Mesenchymal stem cell (in vitro differentiated cells and primary cell): ENCODE measurements at regions not wholly inside any gene's neighbourhood (a gene's known extent, or its start where the extent isn't known, plus 50 kb on each side); places are given as distances from the start of the nearest gene placed in this dataset.

Source experiments
- DNase-seq: peaks from one replicate; pipeline ENCODE4 v3.0.0-alpha.2; 2013
- H2AFZ ChIP-seq: one replicate; pipeline ENCODE4 v1.6.1; 2013; ENCODE audit warnings: low read depth, mild to moderate bottlenecking, control low read depth, inconsistent platforms, low read length, moderate library complexity
- H2AK5ac ChIP-seq: 2 replicates; pipeline ENCODE4 v1.6.1; 2013; ENCODE audit warnings: low read length, moderate library complexity, mild to moderate bottlenecking, inconsistent platforms; ENCODE audit not compliant: severe bottlenecking
- H2BK120ac ChIP-seq: one replicate; pipeline ENCODE4 v1.6.1; 2013; ENCODE audit warnings: low read depth, mild to moderate bottlenecking, inconsistent platforms, low read length, moderate library complexity
- H2BK12ac ChIP-seq, 2 experiments: one replicate each; pipeline ENCODE4 v1.6.1; 2013; ENCODE audit warnings: inconsistent platforms in 2 of 2, low read length in 2 of 2, mild to moderate bottlenecking in 2 of 2, moderate library complexity in 2 of 2, control low read depth in 1 of 2
- H2BK15ac ChIP-seq: one replicate; pipeline ENCODE4 v1.6.1; 2013; ENCODE audit warnings: mild to moderate bottlenecking, low read depth, inconsistent platforms; ENCODE audit not compliant: poor library complexity, severe bottlenecking
- H2BK5ac ChIP-seq: 2 replicates; pipeline ENCODE4 v1.6.1; 2013; ENCODE audit warnings: low read depth, mild to moderate bottlenecking, low read length, control low read depth, inconsistent platforms; ENCODE audit not compliant: poor library complexity, severe bottlenecking
- H3K14ac ChIP-seq, 2 experiments: one replicate each; pipeline ENCODE4 v1.6.1; 2013; ENCODE audit warnings: inconsistent platforms in 2 of 2, low read length in 2 of 2, control low read depth in 1 of 2, mild to moderate bottlenecking in 1 of 2, moderate library complexity in 1 of 2
- H3K18ac ChIP-seq, 2 experiments: one replicate each; pipeline ENCODE4 v1.6.1; 2013; ENCODE audit warnings: inconsistent platforms in 2 of 2, low read length in 2 of 2, control low read depth in 1 of 2, low read depth in 1 of 2, mild to moderate bottlenecking in 1 of 2
- H3K23ac ChIP-seq, 2 experiments: one replicate each; pipeline ENCODE4 v1.6.1; 2013; ENCODE audit warnings: inconsistent platforms in 2 of 2, low read length in 2 of 2, mild to moderate bottlenecking in 2 of 2, moderate library complexity in 2 of 2, control low read depth in 1 of 2
- H3K27ac ChIP-seq: 2 replicates; pipeline ENCODE4 v1.5.1; 2013; ENCODE audit warnings: mild to moderate bottlenecking, moderate library complexity, low read length, control low read depth, inconsistent platforms; ENCODE audit not compliant: poor library complexity, severe bottlenecking
- H3K27me3 ChIP-seq, 2 experiments: 2 replicates each; pipeline versions ENCODE4 v1.6.1 to v1.7.0; 2013; ENCODE audit warnings: low read length in 2 of 2, mild to moderate bottlenecking in 2 of 2, moderate library complexity in 2 of 2, control low read depth in 1 of 2, inconsistent platforms in 1 of 2; ENCODE audit not compliant: control insufficient read depth in 1 of 2, insufficient read depth in 1 of 2
- H3K36me3 ChIP-seq, 2 experiments: 2 replicates each; pipeline versions ENCODE4 v1.6.1 to v1.7.0; 2013; ENCODE audit warnings: low read length in 2 of 2, control low read depth in 1 of 2, inconsistent platforms in 1 of 2, low read depth in 1 of 2, mild to moderate bottlenecking in 1 of 2; ENCODE audit not compliant: insufficient read depth in 2 of 2, control insufficient read depth in 1 of 2
- H3K4ac ChIP-seq, 2 experiments: one replicate each; pipeline ENCODE4 v1.6.1; 2013; ENCODE audit warnings: inconsistent platforms in 2 of 2, low read length in 2 of 2, mild to moderate bottlenecking in 2 of 2, moderate library complexity in 2 of 2, control low read depth in 1 of 2, low read depth in 1 of 2
- H3K4me1 ChIP-seq: 2 replicates; pipeline ENCODE4 v1.6.1; 2013; ENCODE audit warnings: low read depth, low read length, control low read depth; ENCODE audit not compliant: control insufficient read depth, insufficient read depth
- H3K4me2 ChIP-seq: 2 replicates; pipeline ENCODE4 v1.6.1; 2013; ENCODE audit warnings: low read length, mild to moderate bottlenecking, inconsistent platforms; ENCODE audit not compliant: poor library complexity, severe bottlenecking
- H3K4me3 ChIP-seq, 2 experiments: 2 replicates each; pipeline versions ENCODE4 v1.5.1 to v1.7.0; 2013; ENCODE audit warnings: low read length in 2 of 2, mild to moderate bottlenecking in 2 of 2, control low read depth in 1 of 2, low read depth in 1 of 2; ENCODE audit not compliant: insufficient read depth in 1 of 2
- H3K79me1 ChIP-seq: replicated peaks from 2 replicates; pipeline ENCODE4 v1.6.1; 2013; ENCODE audit warnings: mild to moderate bottlenecking, control low read depth, low read length, inconsistent platforms; ENCODE audit not compliant: poor library complexity, severe bottlenecking
- H3K9ac ChIP-seq: 2 replicates; pipeline ENCODE4 v1.7.0; 2013; ENCODE audit warnings: mild to moderate bottlenecking, low read length, moderate library complexity
- H3K9me3 ChIP-seq: 2 replicates; pipeline ENCODE4 v1.7.0; 2013; ENCODE audit warnings: mild to moderate bottlenecking, low read length; ENCODE audit not compliant: control insufficient read depth
- H4K8ac ChIP-seq: one replicate; pipeline ENCODE4 v1.6.1; 2013; ENCODE audit warnings: inconsistent platforms, mild to moderate bottlenecking, low read length, moderate library complexity
- H4K91ac ChIP-seq: one replicate; pipeline ENCODE4 v1.6.1; 2013; ENCODE audit warnings: mild to moderate bottlenecking, low read length, inconsistent platforms
- WGBS: methylation state at CpG from one replicate; pipeline ENCODE4 v1.1.7; 2013; ENCODE audit warnings: mixed read lengths; 5-methylcytosine and 5-hydroxymethylcytosine counted together

DNA sequence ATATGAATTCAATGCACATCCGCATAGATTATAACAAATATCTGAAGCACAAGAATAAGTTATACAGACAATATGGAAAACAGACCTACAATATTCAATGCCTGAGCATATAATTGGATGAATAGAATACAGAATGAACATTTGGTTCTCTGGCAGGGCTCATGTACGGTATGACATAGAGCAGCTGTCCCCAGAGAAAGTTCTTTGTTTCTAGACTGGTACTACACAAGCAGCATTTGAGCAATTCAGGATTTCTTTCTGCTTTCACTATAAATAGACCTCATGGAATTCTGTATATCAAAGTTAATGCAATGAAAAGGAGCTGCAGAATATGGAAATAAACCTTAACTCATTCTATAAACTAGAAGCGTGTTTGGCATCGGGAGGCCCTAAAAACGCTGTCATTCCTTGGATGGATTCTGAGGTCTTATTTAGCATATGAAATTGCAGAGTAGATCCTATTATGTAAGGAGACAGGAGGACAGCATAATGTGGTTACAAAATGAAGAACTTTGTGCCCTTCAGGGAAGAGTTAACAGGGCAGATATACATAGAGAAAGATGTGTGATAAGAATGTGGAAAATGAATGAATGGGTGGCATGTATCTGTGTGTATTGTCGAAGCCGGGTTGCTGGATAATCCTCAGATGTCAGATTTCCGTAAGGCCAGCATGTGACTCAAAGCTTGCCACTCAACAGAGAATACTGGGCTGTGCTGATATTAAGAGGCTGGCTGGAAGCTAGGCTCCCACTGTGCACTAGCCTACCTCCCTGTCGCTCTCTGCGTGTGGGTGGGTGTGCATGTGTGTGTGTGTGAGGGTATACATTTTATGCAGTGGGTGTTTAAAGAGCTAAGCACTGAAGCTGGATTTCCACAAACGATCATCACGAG lies 103.3 kb upstream of the SLC4A4 start:
- Histone ChIP-seq H3K79me1 (peaks cover 4% of the 10 kb centered on the region), H3K23ac (no peak overlapping the region), H3K4me3 (no peak overlapping the region), H3K14ac (peak overlapping the region in 1 of 2 experiments; percentile 89), H3K4ac (no peak overlapping the region), H3K9me3 (no peaks in the 10 kb centered on the region), H3K4me1 (peaks cover 2% of the 10 kb centered on the region), H2BK120ac (no peak overlapping the region), H2BK12ac (peak overlapping the region in 1 of 2 experiments; percentile 55), H2BK5ac (no peak overlapping the region), H3K9ac (no peak overlapping the region), H3K27ac (no peak overlapping the region), H4K8ac (peak overlapping the region; percentile 27), H2AK5ac (no peak overlapping the region), H2AFZ (no peak overlapping the region), H3K36me3 (no peaks in the 10 kb centered on the region), H2BK15ac (no peak overlapping the region), H3K4me2 (no peak overlapping the region), H3K18ac (peak overlapping the region in 1 of 2 experiments; percentile 46), H3K27me3 (no peaks in the 10 kb centered on the region), H4K91ac (no peak overlapping the region)
- 77% methylated on average over 11 of the region's 12 CpGs for WGBS
- DNase-seq: no peak

DNA sequence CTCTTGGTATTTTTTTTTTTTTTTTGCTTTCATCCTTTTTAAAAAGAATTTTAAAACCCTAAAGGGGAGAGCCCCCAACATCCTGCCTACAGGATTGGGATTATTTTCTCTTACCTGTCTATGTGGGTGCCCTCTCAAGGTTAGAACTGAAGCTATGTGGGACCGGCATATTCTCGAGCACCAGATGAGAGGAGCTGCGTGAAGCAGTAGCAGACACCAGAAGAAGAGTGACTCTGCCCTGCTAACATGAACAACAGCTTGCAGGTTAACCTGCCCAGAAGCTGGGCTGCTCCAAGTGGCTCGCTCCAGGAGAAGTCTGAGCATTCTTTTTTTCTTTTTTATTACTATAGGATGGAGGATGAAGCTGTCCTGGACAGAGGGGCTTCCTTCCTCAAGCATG lies 102.6 kb upstream of the SLC4A4 start:
- no peak overlapping the region for H3K18ac ChIP-seq
- H3K9ac ChIP-seq: no peak overlapping the region
- no peak overlapping the region for H2BK120ac ChIP-seq
- no peak overlapping the region for H4K91ac ChIP-seq
- H3K4me3 ChIP-seq: no peak overlapping the region
- no peak overlapping the region for H2AFZ ChIP-seq
- H2BK5ac ChIP-seq: no peak overlapping the region
- no peak overlapping the region for H4K8ac ChIP-seq
- H3K4ac ChIP-seq: no peak overlapping the region
- H3K9me3 ChIP-seq: no peaks in the 10 kb centered on the region
- H3K27ac ChIP-seq: no peak overlapping the region
- no peak for DNase-seq
- H2AK5ac ChIP-seq: no peak overlapping the region
- H3K36me3 ChIP-seq: no peaks in the 10 kb centered on the region
- H3K79me1 ChIP-seq: peaks cover 4% of the 10 kb centered on the region
- H3K27me3 ChIP-seq: no peaks in the 10 kb centered on the region
- WGBS: 95% methylated on average over 4 of the region's 4 CpGs
- no peak overlapping the region for H3K23ac ChIP-seq
- H3K14ac ChIP-seq: no peak overlapping the region
- H3K4me2 ChIP-seq: no peak overlapping the region
- H2BK12ac ChIP-seq: no peak overlapping the region
- H2BK15ac ChIP-seq: peak overlapping the region; percentile 26
- H3K4me1 ChIP-seq: peaks cover 2% of the 10 kb centered on the region

DNA sequence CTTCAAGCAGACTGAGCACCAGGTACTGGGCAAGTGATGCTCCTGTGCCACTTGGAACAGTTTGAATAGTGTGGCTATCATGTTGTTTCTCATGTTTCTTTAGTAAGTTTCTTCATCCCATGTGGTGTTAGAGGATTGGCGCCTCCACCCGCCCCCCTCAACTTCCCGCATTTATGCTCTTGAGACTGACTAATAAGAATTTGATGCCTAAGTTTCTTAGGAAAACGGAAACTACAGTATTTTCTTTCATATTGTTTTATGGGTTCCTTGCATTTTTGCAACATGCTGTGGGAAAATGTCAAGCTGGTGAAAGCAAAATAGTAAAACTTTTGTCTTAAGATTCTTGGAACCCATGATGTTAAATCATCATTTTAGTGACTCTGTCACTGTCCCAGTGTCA lies 101.2 kb upstream of the SLC4A4 start:
- Histone ChIP-seq H2BK15ac (no peak overlapping the region), H3K14ac (no peak overlapping the region), H3K27me3 (no peaks in the 10 kb centered on the region), H2BK12ac (no peak overlapping the region), H3K4me2 (no peak overlapping the region), H3K9me3 (no peaks in the 10 kb centered on the region), H2AFZ (no peak overlapping the region), H2BK120ac (no peak overlapping the region), H4K8ac (no peak overlapping the region), H3K79me1 (peaks cover 3% of the 10 kb centered on the region), H2AK5ac (no peak overlapping the region), H3K4me1 (peaks cover 2% of the 10 kb centered on the region), H3K23ac (no peak overlapping the region), H2BK5ac (no peak overlapping the region), H3K4ac (no peak overlapping the region), H3K9ac (no peak overlapping the region), H4K91ac (no peak overlapping the region), H3K27ac (no peak overlapping the region), H3K18ac (no peak overlapping the region), H3K4me3 (no peak overlapping the region), H3K36me3 (no peaks in the 10 kb centered on the region)
- 98% methylated on average over 4 of the region's 4 CpGs for WGBS
- no peak for DNase-seq

DNA sequence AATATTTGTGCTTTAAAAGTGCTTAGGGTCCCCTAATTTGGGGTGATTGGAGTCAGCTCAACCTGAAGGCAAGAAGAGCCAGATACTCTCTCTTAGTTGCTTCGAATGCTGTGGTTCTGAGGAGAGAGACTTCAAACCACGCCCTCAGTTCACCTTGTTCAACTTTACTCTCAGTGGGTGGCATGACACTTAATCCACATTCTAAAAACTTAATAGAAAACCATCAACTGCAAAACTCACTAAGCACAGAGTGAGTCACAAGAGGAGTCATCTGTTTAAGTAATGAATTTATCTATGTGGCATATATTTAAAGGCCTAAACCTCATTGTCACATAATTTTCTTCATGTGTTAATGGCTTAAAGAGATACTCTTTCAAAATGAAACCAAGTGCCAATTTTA lies 99.5 kb upstream of the SLC4A4 start:
- H3K4ac ChIP-seq: no peak overlapping the region
- no peak overlapping the region for H2AK5ac ChIP-seq
- no peak overlapping the region for H3K9ac ChIP-seq
- no peak overlapping the region for H2BK120ac ChIP-seq
- H2BK5ac ChIP-seq: no peak overlapping the region
- H3K4me1 ChIP-seq: peaks cover 2% of the 10 kb centered on the region
- no peak overlapping the region for H2AFZ ChIP-seq
- no peaks in the 10 kb centered on the region for H3K27me3 ChIP-seq
- H3K79me1 ChIP-seq: peaks cover 3% of the 10 kb centered on the region
- H4K8ac ChIP-seq: no peak overlapping the region
- H3K9me3 ChIP-seq: no peaks in the 10 kb centered on the region
- no peak overlapping the region for H2BK12ac ChIP-seq
- no peak overlapping the region for H3K4me2 ChIP-seq
- H3K18ac ChIP-seq: no peak overlapping the region
- no peak overlapping the region for H4K91ac ChIP-seq
- no peak overlapping the region for H3K27ac ChIP-seq
- WGBS: 70% methylated on average over 2 of the region's 2 CpGs
- no peak overlapping the region for H3K23ac ChIP-seq
- H3K36me3 ChIP-seq: no peaks in the 10 kb centered on the region
- no peak overlapping the region for H3K4me3 ChIP-seq
- peak; percentile 46 for DNase-seq
- H3K14ac ChIP-seq: no peak overlapping the region
- no peak overlapping the region for H2BK15ac ChIP-seq
